HG03439 (cell line): ENCODE measurements at regions not wholly inside any gene's neighbourhood (a gene's known extent, or its start where the extent isn't known, plus 50 kb on each side); places are given as distances from the start of the nearest gene placed in this dataset.

Source experiments
- ATAC-seq: cut with Tn5 transposase; IDR thresholded peaks from one replicate; pipeline ENCODE4 v1.9.1; 2021; ENCODE audit warnings: mild to moderate bottlenecking, moderate library complexity; ENCODE audit not compliant: unreplicated experiment

GRCh38 chr21:20661246-20661645 lies 337.0 kb upstream of the NCAM2 start:
- no peak for ATAC-seq

- ATAC-seq = no peak
Measured at GRCh38 chr21:20661745-20662422, 336.3 kb upstream of the NCAM2 start.

GRCh38 chr21:20662514-20662913 lies 335.7 kb upstream of the NCAM2 start:
- no peak for ATAC-seq

- no peak for ATAC-seq
Measured at GRCh38 chr21:20667931-20668330, 330.3 kb upstream of the NCAM2 start.

GRCh38 chr21:20685475-20685874 lies 312.7 kb upstream of the NCAM2 start:
- no peak for ATAC-seq

GRCh38 chr21:20698585-20698984 lies 299.6 kb upstream of the NCAM2 start:
- no peak for ATAC-seq

- no peak for ATAC-seq
Measured at GRCh38 chr21:20701235-20701634, 297.0 kb upstream of the NCAM2 start.

GRCh38 chr21:20703112-20703767 lies 295.0 kb upstream of the NCAM2 start:
- no peak for ATAC-seq

- no peak for ATAC-seq
Measured at GRCh38 chr21:20720623-20721022, 277.6 kb upstream of the NCAM2 start.

- ATAC-seq = no peak
Measured at GRCh38 chr21:20721151-20721550, 277.1 kb upstream of the NCAM2 start.

GRCh38 chr21:20728691-20729090 lies 269.5 kb upstream of the NCAM2 start:
- ATAC-seq = no peak

- ATAC-seq = no peak
Measured at GRCh38 chr21:20729376-20729775, 268.8 kb upstream of the NCAM2 start.

- no peak for ATAC-seq
Measured at GRCh38 chr21:20730441-20730840, 267.8 kb upstream of the NCAM2 start.

- ATAC-seq = no peak
Measured at GRCh38 chr21:20735257-20735656, 263.0 kb upstream of the NCAM2 start.

- ATAC-seq = no peak
Measured at GRCh38 chr21:20737227-20737913, 260.8 kb upstream of the NCAM2 start.

GRCh38 chr21:20739421-20739820 lies 258.8 kb upstream of the NCAM2 start:
- ATAC-seq = no peak

GRCh38 chr21:20741445-20741844 lies 256.8 kb upstream of the NCAM2 start:
- no peak for ATAC-seq

GRCh38 chr21:20760221-20760620 lies 238.0 kb upstream of the NCAM2 start:
- ATAC-seq = no peak

GRCh38 chr21:20774737-20775136 lies 223.5 kb upstream of the NCAM2 start:
- ATAC-seq = no peak

GRCh38 chr21:20779321-20779720 lies 218.9 kb upstream of the NCAM2 start:
- ATAC-seq = no peak

GRCh38 chr21:20783611-20784010 lies 214.6 kb upstream of the NCAM2 start:
- no peak for ATAC-seq
